Smooth muscle cell (in vitro differentiated cells): ENCODE measurements at regions not wholly inside any gene's neighbourhood (a gene's known extent, or its start where the extent isn't known, plus 50 kb on each side); places are given as distances from the start of the nearest gene placed in this dataset.

Experiments used
- DNase-seq: peaks from one replicate; lab custom pipeline; 2025; ENCODE audit not compliant: unreplicated experiment; lab: John Stamatoyannopoulos, UW
- H2AFZ ChIP-seq: fragments of 200-600 bp; sonication (generic); 2 replicates; pipeline ENCODE4 v1.6.0; 2016; ENCODE audit warnings: antibody characterized with exemption, low read depth, mild to moderate bottlenecking
- H3F3A ChIP-seq: fragments of 200-600 bp; sonication (generic); 2 replicates; pipeline ENCODE4 v1.6.0; 2017; ENCODE audit warnings: antibody characterized with exemption, low read depth
- H3K27ac ChIP-seq: fragments of 200-600 bp; sonication (generic); 2 replicates; pipeline ENCODE4 v1.5.1; 2016; ENCODE audit warnings: low read depth, mild to moderate bottlenecking
- H3K27me3 ChIP-seq: fragments of 200-600 bp; sonication (generic); 2 replicates; pipeline ENCODE4 v1.6.1; 2016; ENCODE audit warnings: low read depth, mild to moderate bottlenecking
- H3K36me3 ChIP-seq: fragments of 200-600 bp; sonication (generic); 2 replicates; pipeline ENCODE4 v1.5.1; 2016; ENCODE audit warnings: low read depth
- H3K4me1 ChIP-seq: fragments of 200-600 bp; sonication (generic); 2 replicates; pipeline ENCODE4 v1.5.1; 2016; ENCODE audit warnings: low read depth
- H3K4me2 ChIP-seq: fragments of 200-600 bp; sonication (generic); 2 replicates; pipeline ENCODE4 v1.6.0; 2016; ENCODE audit warnings: mild to moderate bottlenecking
- H3K4me3 ChIP-seq: fragments of 200-600 bp; sonication (generic); 2 replicates; pipeline ENCODE4 v1.5.1; 2016; ENCODE audit warnings: mild to moderate bottlenecking
- H3K79me2 ChIP-seq: fragments of 200-600 bp; sonication (generic); 2 replicates; pipeline ENCODE4 v1.6.0; 2016; ENCODE audit warnings: low read depth, mild to moderate bottlenecking
- H3K9ac ChIP-seq: fragments of 200-600 bp; sonication (generic); 2 replicates; pipeline ENCODE4 v1.6.0; 2016; ENCODE audit warnings: low read depth
- H3K9me3 ChIP-seq: fragments of 200-600 bp; sonication (generic); replicated peaks from 2 replicates; pipeline ENCODE4 v1.5.1; 2016; ENCODE audit warnings: low read depth
- H4K20me1 ChIP-seq: fragments of 200-600 bp; sonication (generic); 2 replicates; pipeline ENCODE4 v1.6.0; 2016; ENCODE audit warnings: low read depth
- CTCF ChIP-seq: fragments of 200-600 bp; sonication (generic); IDR thresholded peaks from 2 replicates; pipeline ENCODE4 v1.5.1; 2017; ENCODE audit warnings: borderline replicate concordance, mild to moderate bottlenecking, antibody characterized with exemption; ENCODE audit not compliant: insufficient read depth, poor library complexity, severe bottlenecking
- WGBS: methylation state at CpG from one replicate; pipeline ENCODE4 v1.1.7; 2016; ENCODE audit warnings: low lambda C conversion rate; 5-methylcytosine and 5-hydroxymethylcytosine counted together

- Histone ChIP-seq H3K9ac (no peak overlapping the region), H3K36me3 (no peaks in the 10 kb centered on the region), H3K27ac (no peak overlapping the region), H3K4me3 (no peak overlapping the region), H3K4me1 (peaks cover 6% of the 10 kb centered on the region), H3K27me3 (no peaks in the 10 kb centered on the region), H3K4me2 (no peak overlapping the region), H4K20me1 (no peaks in the 10 kb centered on the region), H2AFZ (no peak overlapping the region), H3K9me3 (no peaks in the 10 kb centered on the region), H3K79me2 (no peaks in the 10 kb centered on the region), H3F3A (no peaks in the 10 kb centered on the region)
- DNase-seq, result no peak
- no peak for TF ChIP-seq CTCF
- 85% methylated on average over 2 of the region's 2 CpGs for WGBS
Observed at GRCh38 chr4:100816436-100817045, 298.7 kb upstream of the EMCN start.

GRCh38 chr4:100811046-100811445 lies 293.2 kb upstream of the EMCN start:
- 73% methylated on average over 2 of the region's 2 CpGs for WGBS
- H3K9me3 ChIP-seq, result no peaks in the 10 kb centered on the region
- H3K27ac ChIP-seq, result no peak overlapping the region
- no peaks in the 10 kb centered on the region for H4K20me1 ChIP-seq
- no peak overlapping the region for H3K4me3 ChIP-seq
- H3K79me2 ChIP-seq, result no peaks in the 10 kb centered on the region
- H3F3A ChIP-seq, result no peaks in the 10 kb centered on the region
- H3K36me3 ChIP-seq, result no peaks in the 10 kb centered on the region
- peaks cover 17% of the 10 kb centered on the region for H3K4me1 ChIP-seq
- DNase-seq, result no peak
- no peak for TF ChIP-seq CTCF
- no peak overlapping the region for H2AFZ ChIP-seq
- H3K4me2 ChIP-seq, result no peak overlapping the region
- H3K27me3 ChIP-seq, result no peaks in the 10 kb centered on the region
- H3K9ac ChIP-seq, result no peak overlapping the region

GRCh38 chr4:100809506-100809905 lies 291.7 kb upstream of the EMCN start:
- no peak overlapping the region for H3K4me2 ChIP-seq
- no peak for DNase-seq
- no peak overlapping the region for H3K27ac ChIP-seq
- no peak overlapping the region for H3K4me3 ChIP-seq
- H4K20me1 ChIP-seq, result no peaks in the 10 kb centered on the region
- TF ChIP-seq CTCF, result no peak
- no peaks in the 10 kb centered on the region for H3K79me2 ChIP-seq
- 86% methylated on average over 2 of the region's 2 CpGs for WGBS
- H2AFZ ChIP-seq, result no peak overlapping the region
- H3F3A ChIP-seq, result no peaks in the 10 kb centered on the region
- peaks cover 20% of the 10 kb centered on the region for H3K4me1 ChIP-seq
- H3K9me3 ChIP-seq, result no peaks in the 10 kb centered on the region
- H3K27me3 ChIP-seq, result no peaks in the 10 kb centered on the region
- no peak overlapping the region for H3K9ac ChIP-seq
- H3K36me3 ChIP-seq, result no peaks in the 10 kb centered on the region

DNA sequence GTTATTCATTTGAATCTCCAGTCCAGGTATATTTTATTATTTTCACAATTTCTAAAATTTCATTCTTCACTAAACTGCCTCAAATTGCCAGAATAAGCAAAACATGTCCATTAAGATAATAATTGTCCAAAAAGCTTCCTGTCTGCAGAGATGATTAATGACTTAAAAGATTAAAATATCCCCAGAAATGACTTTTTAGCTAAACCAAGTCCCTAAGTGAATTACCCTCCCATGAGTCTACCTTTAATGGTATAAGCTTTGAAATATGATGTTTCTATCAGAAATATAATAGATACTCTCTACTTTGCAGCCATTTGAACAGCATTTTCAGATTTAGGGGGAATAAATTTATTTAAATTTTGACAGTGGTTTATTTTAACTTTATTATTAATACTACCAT lies 289.2 kb upstream of the EMCN start:
- H3K4me1 ChIP-seq, result peaks cover 21% of the 10 kb centered on the region
- no peak overlapping the region for H2AFZ ChIP-seq
- H3K4me3 ChIP-seq, result no peak overlapping the region
- no peaks in the 10 kb centered on the region for H3K79me2 ChIP-seq
- H3F3A ChIP-seq, result no peaks in the 10 kb centered on the region
- no peak overlapping the region for H3K27ac ChIP-seq
- no peaks in the 10 kb centered on the region for H3K9me3 ChIP-seq
- no peak overlapping the region for H3K9ac ChIP-seq
- H3K4me2 ChIP-seq, result no peak overlapping the region
- no peak for DNase-seq
- H3K36me3 ChIP-seq, result no peaks in the 10 kb centered on the region
- TF ChIP-seq CTCF, result no peak
- no peaks in the 10 kb centered on the region for H4K20me1 ChIP-seq
- H3K27me3 ChIP-seq, result no peaks in the 10 kb centered on the region
